ENCODE measurements at regions not wholly inside any gene's neighbourhood (a gene's known extent, or its start where the extent isn't known, plus 50 kb on each side); places are given as distances from the start of the nearest gene placed in this dataset.
"Not testable (repeated sequence)": the region's sequence is repeated elsewhere in the genome, so short reads cannot be mapped to it uniquely, and the experiment has no call there.

GRCh38 chr9:129412814-129413536 lies 207.9 kb downstream of the C9orf50 start:
- peak overlapping the region in 1 of 2 experiments; percentile 45 for H3K4me3 ChIP-seq (ENCODE audit: insufficient read depth in 1 of 2, low read depth in 1 of 2, low read length in 2 of 2)
- WGBS = 1% methylated on average over 30 of the region's 49 CpGs
- no peaks in the 10 kb centered on the region for H3K36me3 ChIP-seq (ENCODE audit: control insufficient read depth in 1 of 2, insufficient read depth in 2 of 2, low read depth in 1 of 2, low read length in 2 of 2)

GRCh38 chr9:129412176-129412813 lies 208.6 kb downstream of the C9orf50 start:
- not testable (repeated sequence) for H3K4me3 ChIP-seq (ENCODE audit: insufficient read depth in 1 of 2, low read depth in 1 of 2, low read length in 2 of 2); H3K23ac ChIP-seq (ENCODE audit: low read length in 2 of 2); H3K27me3 ChIP-seq (ENCODE audit: control insufficient read depth in 1 of 2, insufficient read depth in 1 of 2, low read length in 2 of 2); H3K36me3 ChIP-seq (ENCODE audit: control insufficient read depth in 1 of 2, insufficient read depth in 2 of 2, low read depth in 1 of 2, low read length in 2 of 2); H3K4me2 ChIP-seq (ENCODE audit: low read length, poor library complexity, severe bottlenecking); H2AFZ ChIP-seq (ENCODE audit: low read depth, low read length); H3K79me1 ChIP-seq (replicated peaks; ENCODE audit: low read length, poor library complexity, severe bottlenecking); H3K9me3 ChIP-seq (ENCODE audit: control insufficient read depth, low read length); H3K14ac ChIP-seq (ENCODE audit: low read length in 2 of 2)
- peak overlapping the region; percentile 95 for H4K8ac ChIP-seq (ENCODE audit: low read length)
- peak overlapping the region; percentile 80 for H2AK5ac ChIP-seq (ENCODE audit: low read length, severe bottlenecking)
- peak; percentile 54 for DNase-seq
- 77% methylated on average over 11 of the region's 11 CpGs for WGBS
- peaks cover 36% of the 10 kb centered on the region for H3K4me1 ChIP-seq (ENCODE audit: control insufficient read depth, insufficient read depth, low read depth, low read length)
- peak overlapping the region; percentile 100 for H2BK120ac ChIP-seq (ENCODE audit: low read depth, low read length)
- peak overlapping the region; percentile 87 for H4K91ac ChIP-seq (ENCODE audit: low read length)
- H3K4ac ChIP-seq (ENCODE audit: low read depth in 1 of 2, low read length in 2 of 2) = peak overlapping the region; percentile 84 to 97
- peak overlapping the region; percentile 87 for H2BK15ac ChIP-seq (ENCODE audit: low read depth, poor library complexity, severe bottlenecking)
- peak overlapping the region; percentile 96 for H3K18ac ChIP-seq (ENCODE audit: low read depth in 1 of 2, low read length in 2 of 2)
- H3K9ac ChIP-seq (ENCODE audit: low read length) = peak overlapping the region; percentile 98
- H2BK5ac ChIP-seq (ENCODE audit: low read depth, low read length, poor library complexity, severe bottlenecking) = peak overlapping the region; percentile 95
- H2BK12ac ChIP-seq (ENCODE audit: low read length in 2 of 2) = peak overlapping the region; percentile 90 to 92
- H3K27ac ChIP-seq (ENCODE audit: low read length, poor library complexity, severe bottlenecking) = peak overlapping the region; percentile 96

More at GRCh38 chr9:129412814-129413536, 207.9 kb downstream of the C9orf50 start:
- Histone ChIP-seq H2BK12ac (ENCODE audit: low read length in 2 of 2) (peak overlapping the region; percentile 90 to 92), H3K23ac (ENCODE audit: low read length in 2 of 2) (peak overlapping the region in 1 of 2 experiments; percentile 95), H3K27ac (ENCODE audit: low read length, poor library complexity, severe bottlenecking) (peak overlapping the region; percentile 96), H2BK5ac (ENCODE audit: low read depth, low read length, poor library complexity, severe bottlenecking) (peak overlapping the region; percentile 95), H2AK5ac (ENCODE audit: low read length, severe bottlenecking) (peak overlapping the region; percentile 80), H3K18ac (ENCODE audit: low read depth in 1 of 2, low read length in 2 of 2) (peak overlapping the region; percentile 96), H3K27me3 (ENCODE audit: control insufficient read depth in 1 of 2, insufficient read depth in 1 of 2, low read length in 2 of 2) (no peaks in the 10 kb centered on the region), H3K4ac (ENCODE audit: low read depth in 1 of 2, low read length in 2 of 2) (peak overlapping the region; percentile 84 to 97), H3K14ac (ENCODE audit: low read length in 2 of 2) (peak overlapping the region in 1 of 2 experiments; percentile 62), H3K4me1 (ENCODE audit: control insufficient read depth, insufficient read depth, low read depth, low read length) (peaks cover 38% of the 10 kb centered on the region), H4K91ac (ENCODE audit: low read length) (peak overlapping the region; percentile 87), H2AFZ (ENCODE audit: low read depth, low read length) (no peak overlapping the region), H3K79me1 (replicated peaks; ENCODE audit: low read length, poor library complexity, severe bottlenecking) (peaks cover 1% of the 10 kb centered on the region), H2BK120ac (ENCODE audit: low read depth, low read length) (peak overlapping the region; percentile 100), H3K4me2 (ENCODE audit: low read length, poor library complexity, severe bottlenecking) (peak overlapping the region; percentile 52), H3K9ac (ENCODE audit: low read length) (peak overlapping the region; percentile 98), H3K9me3 (ENCODE audit: control insufficient read depth, low read length) (no peaks in the 10 kb centered on the region), H2BK15ac (ENCODE audit: low read depth, poor library complexity, severe bottlenecking) (peak overlapping the region; percentile 87), H4K8ac (ENCODE audit: low read length) (peak overlapping the region; percentile 95)
- DNase-seq = peak; percentile 97

GRCh38 chr9:129411501-129412175 lies 209.3 kb downstream of the C9orf50 start:
- 94% methylated on average over 11 of the region's 19 CpGs for WGBS

GRCh38 chr9:129410226-129410625 lies 210.7 kb downstream of the C9orf50 start:
- DNase-seq = no peak
- Histone ChIP-seq H3K23ac (ENCODE audit: low read length in 2 of 2) (no peak overlapping the region), H3K27ac (ENCODE audit: low read length, poor library complexity, severe bottlenecking) (no peak overlapping the region), H2AK5ac (ENCODE audit: low read length, severe bottlenecking) (no peak overlapping the region), H4K8ac (ENCODE audit: low read length) (no peak overlapping the region), H2BK12ac (ENCODE audit: low read length in 2 of 2) (peak overlapping the region in 1 of 2 experiments; percentile 65), H3K27me3 (ENCODE audit: control insufficient read depth in 1 of 2, insufficient read depth in 1 of 2, low read length in 2 of 2) (no peaks in the 10 kb centered on the region), H3K79me1 (replicated peaks; ENCODE audit: low read length, poor library complexity, severe bottlenecking) (peaks cover 1% of the 10 kb centered on the region), H3K9me3 (ENCODE audit: control insufficient read depth, low read length) (no peaks in the 10 kb centered on the region), H3K36me3 (ENCODE audit: control insufficient read depth in 1 of 2, insufficient read depth in 2 of 2, low read depth in 1 of 2, low read length in 2 of 2) (no peaks in the 10 kb centered on the region), H3K18ac (ENCODE audit: low read depth in 1 of 2, low read length in 2 of 2) (peak overlapping the region in 1 of 2 experiments; percentile 9), H3K4me2 (ENCODE audit: low read length, poor library complexity, severe bottlenecking) (no peak overlapping the region), H2BK5ac (ENCODE audit: low read depth, low read length, poor library complexity, severe bottlenecking) (no peak overlapping the region), H2AFZ (ENCODE audit: low read depth, low read length) (no peak overlapping the region), H2BK120ac (ENCODE audit: low read depth, low read length) (no peak overlapping the region), H3K4me3 (ENCODE audit: insufficient read depth in 1 of 2, low read depth in 1 of 2, low read length in 2 of 2) (no peak overlapping the region), H3K14ac (ENCODE audit: low read length in 2 of 2) (peak overlapping the region in 1 of 2 experiments; percentile 22), H2BK15ac (ENCODE audit: low read depth, poor library complexity, severe bottlenecking) (no peak overlapping the region), H4K91ac (ENCODE audit: low read length) (peak overlapping the region; percentile 30), H3K9ac (ENCODE audit: low read length) (no peak overlapping the region), H3K4ac (ENCODE audit: low read depth in 1 of 2, low read length in 2 of 2) (no peak overlapping the region), H3K4me1 (ENCODE audit: control insufficient read depth, insufficient read depth, low read depth, low read length) (peaks cover 35% of the 10 kb centered on the region)
- 70% methylated on average over 4 of the region's 4 CpGs for WGBS

More at GRCh38 chr9:129411501-129412175, 209.3 kb downstream of the C9orf50 start:
- H4K91ac ChIP-seq (ENCODE audit: low read length) = peak overlapping the region; percentile 83
- peaks cover 1% of the 10 kb centered on the region for H3K79me1 ChIP-seq (replicated peaks; ENCODE audit: low read length, poor library complexity, severe bottlenecking)
- H3K18ac ChIP-seq (ENCODE audit: low read depth in 1 of 2, low read length in 2 of 2) = peak overlapping the region; percentile 3 to 95
- H2BK12ac ChIP-seq (ENCODE audit: low read length in 2 of 2) = peak overlapping the region; percentile 29 to 88
- DNase-seq = no peak
- H3K27ac ChIP-seq (ENCODE audit: low read length, poor library complexity, severe bottlenecking) = no peak overlapping the region
- H2BK15ac ChIP-seq (ENCODE audit: low read depth, poor library complexity, severe bottlenecking) = peak overlapping the region; percentile 1
- no peak overlapping the region for H3K4me2 ChIP-seq (ENCODE audit: low read length, poor library complexity, severe bottlenecking)
- no peak overlapping the region for H2BK5ac ChIP-seq (ENCODE audit: low read depth, low read length, poor library complexity, severe bottlenecking)
- H2AK5ac ChIP-seq (ENCODE audit: low read length, severe bottlenecking) = peak overlapping the region; percentile 11
- no peaks in the 10 kb centered on the region for H3K27me3 ChIP-seq (ENCODE audit: control insufficient read depth in 1 of 2, insufficient read depth in 1 of 2, low read length in 2 of 2)
- no peak overlapping the region for H2AFZ ChIP-seq (ENCODE audit: low read depth, low read length)
- no peak overlapping the region for H3K4me3 ChIP-seq (ENCODE audit: insufficient read depth in 1 of 2, low read depth in 1 of 2, low read length in 2 of 2)
- H2BK120ac ChIP-seq (ENCODE audit: low read depth, low read length) = peak overlapping the region; percentile 86
- H3K23ac ChIP-seq (ENCODE audit: low read length in 2 of 2) = no peak overlapping the region
- H3K14ac ChIP-seq (ENCODE audit: low read length in 2 of 2) = peak overlapping the region in 1 of 2 experiments; percentile 57
- peak overlapping the region; percentile 72 to 88 for H3K4ac ChIP-seq (ENCODE audit: low read depth in 1 of 2, low read length in 2 of 2)
- no peaks in the 10 kb centered on the region for H3K36me3 ChIP-seq (ENCODE audit: control insufficient read depth in 1 of 2, insufficient read depth in 2 of 2, low read depth in 1 of 2, low read length in 2 of 2)
- no peak overlapping the region for H3K9ac ChIP-seq (ENCODE audit: low read length)
- no peaks in the 10 kb centered on the region for H3K9me3 ChIP-seq (ENCODE audit: control insufficient read depth, low read length)
- H4K8ac ChIP-seq (ENCODE audit: low read length) = peak overlapping the region; percentile 47
- H3K4me1 ChIP-seq (ENCODE audit: control insufficient read depth, insufficient read depth, low read depth, low read length) = peaks cover 30% of the 10 kb centered on the region

Data from mesenchymal stem cell (in vitro differentiated cells and primary cell).